ENCODE measurements at regions not wholly inside any gene's neighbourhood (a gene's known extent, or its start where the extent isn't known, plus 50 kb on each side); places are given as distances from the start of the nearest gene placed in this dataset.

DNA sequence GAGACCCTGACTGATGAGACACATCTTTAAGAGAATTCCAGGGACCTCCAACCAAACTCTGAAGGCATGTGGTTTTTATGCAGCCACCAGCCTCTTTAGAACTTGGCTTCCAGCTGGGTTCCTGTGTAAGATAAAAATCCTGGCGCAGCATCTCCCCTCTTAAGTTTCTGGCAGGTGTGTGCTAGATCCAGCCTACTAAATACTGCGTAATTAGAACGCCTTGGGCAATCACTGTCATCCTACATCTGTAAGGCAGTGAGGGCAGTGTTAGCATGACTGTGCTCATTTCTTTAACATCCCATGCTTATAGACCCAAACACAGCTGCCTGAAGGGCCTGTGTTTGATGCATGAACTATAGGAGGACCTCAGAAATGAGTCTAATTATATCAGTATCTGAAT lies 173.5 kb upstream of the OBI1 start:
- H3K4me1 ChIP-seq (ENCODE audit: insufficient read depth, low read length, poor library complexity, severe bottlenecking) = no peaks in the 10 kb centered on the region
- no peaks in the 10 kb centered on the region for H3K9me3 ChIP-seq (ENCODE audit: insufficient read depth, low read depth, low read length)
- H2AFZ ChIP-seq (ENCODE audit: low read length) = no peak overlapping the region
- no peaks in the 10 kb centered on the region for H4K20me1 ChIP-seq (ENCODE audit: insufficient read depth, low read length, poor library complexity, severe bottlenecking)
- H3K79me2 ChIP-seq (ENCODE audit: insufficient read depth, low read length) = no peaks in the 10 kb centered on the region
- no peaks in the 10 kb centered on the region for H3K27me3 ChIP-seq (ENCODE audit: insufficient read depth, low read length, poor library complexity, severe bottlenecking)
- no peak overlapping the region for H3K4me2 ChIP-seq (ENCODE audit: low read depth, low read length, poor library complexity, severe bottlenecking)
- no peak overlapping the region for H3K9ac ChIP-seq (ENCODE audit: low read depth, low read length, poor library complexity, severe bottlenecking)
- no peak for TF ChIP-seq EZH2phosphoT487 (IDR thresholded peaks at IDR 0.05; ENCODE audit: borderline replicate concordance)
- no peaks in the 10 kb centered on the region for H3K9me2 ChIP-seq (replicated peaks; ENCODE audit: low read depth, low read length)
- H3F3A ChIP-seq (ENCODE audit: low read depth) = no peaks in the 10 kb centered on the region
- no peaks in the 10 kb centered on the region for H3K36me3 ChIP-seq (ENCODE audit: insufficient read depth, low read length)
- no peak overlapping the region for H3K4me3 ChIP-seq (ENCODE audit: low read length, poor library complexity, severe bottlenecking)

DNA sequence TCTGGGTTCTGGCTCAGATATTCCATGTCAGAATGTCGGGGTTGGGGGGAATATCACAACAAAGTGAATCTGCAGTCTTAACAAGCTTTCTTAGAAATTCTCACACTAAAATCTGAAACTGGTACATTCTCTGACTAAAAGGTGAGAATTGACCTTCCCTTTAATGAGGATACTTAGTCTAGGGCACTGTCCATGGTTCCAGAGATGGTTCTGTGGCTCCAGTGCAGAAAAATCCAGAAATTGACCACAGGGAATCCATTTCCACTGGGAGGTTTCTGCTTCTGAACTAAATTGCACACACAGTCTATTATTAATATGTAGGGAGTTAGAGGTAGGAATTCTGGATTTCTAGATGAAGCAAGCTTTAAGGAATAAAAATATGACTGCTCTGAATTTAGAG lies 171.6 kb upstream of the OBI1 start:
- Histone ChIP-seq H3K36me3 (ENCODE audit: insufficient read depth, low read length) (no peaks in the 10 kb centered on the region), H3K79me2 (ENCODE audit: insufficient read depth, low read length) (no peaks in the 10 kb centered on the region), H3K27me3 (ENCODE audit: insufficient read depth, low read length, poor library complexity, severe bottlenecking) (no peaks in the 10 kb centered on the region), H4K20me1 (ENCODE audit: insufficient read depth, low read length, poor library complexity, severe bottlenecking) (no peaks in the 10 kb centered on the region), H3K9me3 (ENCODE audit: insufficient read depth, low read depth, low read length) (no peaks in the 10 kb centered on the region), H3K9ac (ENCODE audit: low read depth, low read length, poor library complexity, severe bottlenecking) (no peak overlapping the region), H3K4me1 (ENCODE audit: insufficient read depth, low read length, poor library complexity, severe bottlenecking) (no peaks in the 10 kb centered on the region), H3K4me3 (ENCODE audit: low read length, poor library complexity, severe bottlenecking) (no peak overlapping the region), H3K4me2 (ENCODE audit: low read depth, low read length, poor library complexity, severe bottlenecking) (no peak overlapping the region), H3K9me2 (replicated peaks; ENCODE audit: low read depth, low read length) (no peaks in the 10 kb centered on the region), H2AFZ (ENCODE audit: low read length) (no peak overlapping the region), H3F3A (ENCODE audit: low read depth) (no peaks in the 10 kb centered on the region)
- TF ChIP-seq, protein P1, sequence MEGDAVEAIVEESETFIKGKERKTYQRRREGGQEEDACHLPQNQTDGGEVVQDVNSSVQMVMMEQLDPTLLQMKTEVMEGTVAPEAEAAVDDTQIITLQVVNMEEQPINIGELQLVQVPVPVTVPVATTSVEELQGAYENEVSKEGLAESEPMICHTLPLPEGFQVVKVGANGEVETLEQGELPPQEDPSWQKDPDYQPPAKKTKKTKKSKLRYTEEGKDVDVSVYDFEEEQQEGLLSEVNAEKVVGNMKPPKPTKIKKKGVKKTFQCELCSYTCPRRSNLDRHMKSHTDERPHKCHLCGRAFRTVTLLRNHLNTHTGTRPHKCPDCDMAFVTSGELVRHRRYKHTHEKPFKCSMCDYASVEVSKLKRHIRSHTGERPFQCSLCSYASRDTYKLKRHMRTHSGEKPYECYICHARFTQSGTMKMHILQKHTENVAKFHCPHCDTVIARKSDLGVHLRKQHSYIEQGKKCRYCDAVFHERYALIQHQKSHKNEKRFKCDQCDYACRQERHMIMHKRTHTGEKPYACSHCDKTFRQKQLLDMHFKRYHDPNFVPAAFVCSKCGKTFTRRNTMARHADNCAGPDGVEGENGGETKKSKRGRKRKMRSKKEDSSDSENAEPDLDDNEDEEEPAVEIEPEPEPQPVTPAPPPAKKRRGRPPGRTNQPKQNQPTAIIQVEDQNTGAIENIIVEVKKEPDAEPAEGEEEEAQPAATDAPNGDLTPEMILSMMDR (conservative IDR thresholded peaks at IDR 0.05; ENCODE audit: low read length) = no peak
- TF ChIP-seq EZH2phosphoT487 (IDR thresholded peaks at IDR 0.05; ENCODE audit: borderline replicate concordance) = no peak

DNA sequence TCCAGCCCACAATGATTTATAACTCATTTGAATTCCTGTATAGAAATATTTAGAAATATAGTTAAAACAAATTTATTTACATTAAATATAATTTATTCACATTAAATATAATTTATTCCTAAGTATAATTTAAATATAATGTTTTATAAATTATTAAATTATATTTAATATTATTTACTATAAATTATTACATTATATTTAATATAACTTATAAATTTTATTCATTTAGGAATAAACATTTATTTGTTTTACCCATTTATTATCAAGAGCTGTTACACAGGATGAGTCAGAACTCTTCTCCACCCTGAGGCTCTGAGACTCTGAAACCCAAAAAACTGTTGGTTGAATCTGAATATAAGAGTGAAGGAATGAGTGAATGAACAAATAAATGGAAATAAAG lies 170.9 kb upstream of the OBI1 start:
- Histone ChIP-seq H3K4me3 (ENCODE audit: low read length, poor library complexity, severe bottlenecking) (no peak overlapping the region), H2AFZ (ENCODE audit: low read length) (no peak overlapping the region), H3F3A (ENCODE audit: low read depth) (no peaks in the 10 kb centered on the region), H3K36me3 (ENCODE audit: insufficient read depth, low read length) (no peaks in the 10 kb centered on the region), H3K9me2 (replicated peaks; ENCODE audit: low read depth, low read length) (no peaks in the 10 kb centered on the region), H4K20me1 (ENCODE audit: insufficient read depth, low read length, poor library complexity, severe bottlenecking) (no peaks in the 10 kb centered on the region), H3K79me2 (ENCODE audit: insufficient read depth, low read length) (no peaks in the 10 kb centered on the region), H3K4me2 (ENCODE audit: low read depth, low read length, poor library complexity, severe bottlenecking) (no peak overlapping the region), H3K4me1 (ENCODE audit: insufficient read depth, low read length, poor library complexity, severe bottlenecking) (no peaks in the 10 kb centered on the region), H3K9ac (ENCODE audit: low read depth, low read length, poor library complexity, severe bottlenecking) (no peak overlapping the region), H3K9me3 (ENCODE audit: insufficient read depth, low read depth, low read length) (no peaks in the 10 kb centered on the region), H3K27me3 (ENCODE audit: insufficient read depth, low read length, poor library complexity, severe bottlenecking) (no peaks in the 10 kb centered on the region)
- TF ChIP-seq, protein P1 (conservative IDR thresholded peaks at IDR 0.05; ENCODE audit: low read length) = no peak
- no peak for TF ChIP-seq EZH2phosphoT487 (IDR thresholded peaks at IDR 0.05; ENCODE audit: borderline replicate concordance)

GRCh38 chr13:78827471-78827870 lies 168.5 kb upstream of the OBI1 start:
- TF ChIP-seq, protein P1 (conservative IDR thresholded peaks at IDR 0.05; ENCODE audit: low read length) = no peak
- no peak for TF ChIP-seq EZH2phosphoT487 (IDR thresholded peaks at IDR 0.05; ENCODE audit: borderline replicate concordance)
- no peak overlapping the region for H3K9ac ChIP-seq (ENCODE audit: low read depth, low read length, poor library complexity, severe bottlenecking)
- H4K20me1 ChIP-seq (ENCODE audit: insufficient read depth, low read length, poor library complexity, severe bottlenecking) = no peaks in the 10 kb centered on the region
- H3K79me2 ChIP-seq (ENCODE audit: insufficient read depth, low read length) = no peaks in the 10 kb centered on the region
- H3K9me2 ChIP-seq (replicated peaks; ENCODE audit: low read depth, low read length) = no peaks in the 10 kb centered on the region
- H3K36me3 ChIP-seq (ENCODE audit: insufficient read depth, low read length) = no peaks in the 10 kb centered on the region
- H3K4me1 ChIP-seq (ENCODE audit: insufficient read depth, low read length, poor library complexity, severe bottlenecking) = no peaks in the 10 kb centered on the region
- H2AFZ ChIP-seq (ENCODE audit: low read length) = no peak overlapping the region
- H3F3A ChIP-seq (ENCODE audit: low read depth) = no peaks in the 10 kb centered on the region
- no peak overlapping the region for H3K4me3 ChIP-seq (ENCODE audit: low read length, poor library complexity, severe bottlenecking)
- no peaks in the 10 kb centered on the region for H3K9me3 ChIP-seq (ENCODE audit: insufficient read depth, low read depth, low read length)
- no peaks in the 10 kb centered on the region for H3K27me3 ChIP-seq (ENCODE audit: insufficient read depth, low read length, poor library complexity, severe bottlenecking)
- no peak overlapping the region for H3K4me2 ChIP-seq (ENCODE audit: low read depth, low read length, poor library complexity, severe bottlenecking)
